Stimulated activated CD4-positive, alpha-beta T cell treated with anti-CD3 and anti-CD28 coated beads, Interleukin-4, amount 100 ng/mL, for 48 hours (primary cell): ENCODE measurements at regions not wholly inside any gene's neighbourhood (a gene's known extent, or its start where the extent isn't known, plus 50 kb on each side); places are given as distances from the start of the nearest gene placed in this dataset.
A peak's percentile ranks its signal among the peaks of the same experiment; 100 is the strongest.
"Not testable (repeated sequence)": the region's sequence is repeated elsewhere in the genome, so short reads cannot be mapped to it uniquely, and the experiment has no call there.

Source experiments
- DNase-seq, 2 donors: peaks; one replicate each; pipeline ENCODE4 v3.0.0-alpha.2; 2020; ENCODE audit warnings: low read depth in 2 of 2

- DNase-seq = not testable (repeated sequence)
Measured at GRCh38 chr3:195999176-195999575, 82.7 kb downstream of the TFRC start.

GRCh38 chr3:195996314-195996713, 85.6 kb downstream of the TFRC start:
- DNase-seq = not testable (repeated sequence)

- peak; percentile 50 to 53 for DNase-seq
Measured at GRCh38 chr3:195994343-195994742, 86.0 kb upstream of the TNK2 start.

GRCh38 chr3:195993671-195994070, 85.3 kb upstream of the TNK2 start:
- not testable (repeated sequence) for DNase-seq

- DNase-seq = not testable (repeated sequence)
Measured at GRCh38 chr3:195992956-195993595, 84.7 kb upstream of the TNK2 start.

GRCh38 chr3:195991986-195992385, 83.6 kb upstream of the TNK2 start:
- DNase-seq = not testable (repeated sequence)

- not testable (repeated sequence) for DNase-seq
Measured at GRCh38 chr3:195991243-195991642, 82.9 kb upstream of the TNK2 start.

GRCh38 chr3:195990841-195991174, 82.5 kb upstream of the TNK2 start:
- DNase-seq = not testable (repeated sequence)

GRCh38 chr3:195989921-195990840, 81.8 kb upstream of the TNK2 start:
- DNase-seq = peak; percentile 88 to 95

GRCh38 chr3:195989197-195989920, 81.0 kb upstream of the TNK2 start:
- DNase-seq = peak; percentile 12 to 23

GRCh38 chr3:195988764-195989163, 80.4 kb upstream of the TNK2 start:
- not testable (repeated sequence) for DNase-seq

- not testable (repeated sequence) for DNase-seq
Measured at GRCh38 chr3:195987001-195987400, 78.7 kb upstream of the TNK2 start.

- not testable (repeated sequence) for DNase-seq
Measured at GRCh38 chr3:195986576-195986975, 78.2 kb upstream of the TNK2 start.

- DNase-seq = not testable (repeated sequence)
Measured at GRCh38 chr3:195985348-195985920, 77.1 kb upstream of the TNK2 start.

GRCh38 chr3:195984392-195985030, 76.2 kb upstream of the TNK2 start:
- DNase-seq = not testable (repeated sequence)

GRCh38 chr3:195983880-195984279, 75.5 kb upstream of the TNK2 start:
- DNase-seq = not testable (repeated sequence)

- DNase-seq = not testable (repeated sequence)
Measured at GRCh38 chr3:195982754-195983153, 74.4 kb upstream of the TNK2 start.

GRCh38 chr3:195981778-195982177, 73.4 kb upstream of the TNK2 start:
- not testable (repeated sequence) for DNase-seq

- DNase-seq = not testable (repeated sequence)
Measured at GRCh38 chr3:195979877-195980276, 71.5 kb upstream of the TNK2 start.

- DNase-seq = not testable (repeated sequence)
Measured at GRCh38 chr3:195978585-195978984, 70.2 kb upstream of the TNK2 start.

GRCh38 chr3:195976876-195977275, 68.5 kb upstream of the TNK2 start:
- not testable (repeated sequence) for DNase-seq
